ENCODE measurements at regions not wholly inside any gene's neighbourhood (a gene's known extent, or its start where the extent isn't known, plus 50 kb on each side); places are given as distances from the start of the nearest gene placed in this dataset.

- Histone ChIP-seq H4K20me1 (ENCODE audit: low read depth) (no peaks in the 10 kb centered on the region), H3K4me1 (no peaks in the 10 kb centered on the region), H3K4me3 (no peak overlapping the region), H2AFZ (replicated peaks) (no peak overlapping the region), H3K27ac (no peak overlapping the region), H3K9ac (no peak overlapping the region), H3K27me3 (no peaks in the 10 kb centered on the region), H3K79me2 (ENCODE audit: low read depth) (no peaks in the 10 kb centered on the region), H3K9me3 (ENCODE audit: low read depth) (no peaks in the 10 kb centered on the region), H3K4me2 (no peak overlapping the region), H3F3A (ENCODE audit: low read depth) (no peaks in the 10 kb centered on the region), H3K36me3 (no peaks in the 10 kb centered on the region)
- no peaks in the 10 kb centered on the region for H3K9me3 Mint-ChIP-seq
- H3K4me1 Mint-ChIP-seq, result peaks cover 17% of the 10 kb centered on the region
- no peak overlapping the region for H3K4me3 Mint-ChIP-seq
- H3K27me3 Mint-ChIP-seq (ENCODE audit: insufficient read depth, low read depth), result peaks cover 10% of the 10 kb centered on the region
- H3K27ac Mint-ChIP-seq, result no peak overlapping the region
- TF ChIP-seq CTCF (IDR thresholded peaks at IDR 0.05) (no peak), EZH2 (IDR thresholded peaks at IDR 0.05) (no peak), EZH2phosphoT487 (IDR thresholded peaks at IDR 0.05) (no peak)
- H3K36me3 Mint-ChIP-seq, result no peaks in the 10 kb centered on the region
- no peak for DNase-seq (ENCODE audit: low spot score)
Measured at GRCh38 chr22:44403166-44403565, 90.4 kb upstream of the SHISAL1 start.

GRCh38 chr22:44402196-44403111 lies 89.7 kb upstream of the SHISAL1 start:
- H3K4me2 ChIP-seq, result no peak overlapping the region
- no peak for DNase-seq (ENCODE audit: low spot score)
- no peaks in the 10 kb centered on the region for H3K36me3 Mint-ChIP-seq
- peaks cover 17% of the 10 kb centered on the region for H3K4me1 Mint-ChIP-seq
- H3K79me2 ChIP-seq (ENCODE audit: low read depth), result no peaks in the 10 kb centered on the region
- H3K4me3 ChIP-seq, result no peak overlapping the region
- no peaks in the 10 kb centered on the region for H4K20me1 ChIP-seq (ENCODE audit: low read depth)
- H3K4me1 ChIP-seq, result no peaks in the 10 kb centered on the region
- H3K9ac ChIP-seq, result no peak overlapping the region
- no peak overlapping the region for H3K4me3 Mint-ChIP-seq
- peaks cover 13% of the 10 kb centered on the region for H3K27me3 Mint-ChIP-seq (ENCODE audit: insufficient read depth, low read depth)
- no peaks in the 10 kb centered on the region for H3K9me3 Mint-ChIP-seq
- no peak overlapping the region for H3K27ac Mint-ChIP-seq
- no peaks in the 10 kb centered on the region for H3F3A ChIP-seq (ENCODE audit: low read depth)
- no peak overlapping the region for H2AFZ ChIP-seq (replicated peaks)
- no peaks in the 10 kb centered on the region for H3K36me3 ChIP-seq
- H3K9me3 ChIP-seq (ENCODE audit: low read depth), result no peaks in the 10 kb centered on the region
- no peaks in the 10 kb centered on the region for H3K27me3 ChIP-seq
- no peak overlapping the region for H3K27ac ChIP-seq
- TF ChIP-seq EZH2phosphoT487 (IDR thresholded peaks at IDR 0.05), result no peak
- TF ChIP-seq CTCF (IDR thresholded peaks at IDR 0.05), result no peak

GRCh38 chr22:44401783-44402110 lies 89.0 kb upstream of the SHISAL1 start:
- H3K9me3 ChIP-seq (ENCODE audit: low read depth), result no peaks in the 10 kb centered on the region
- no peak overlapping the region for H3K27ac ChIP-seq
- Mint-ChIP-seq H3K4me1 (peaks cover 14% of the 10 kb centered on the region), H3K36me3 (no peaks in the 10 kb centered on the region), H3K9me3 (no peaks in the 10 kb centered on the region), H3K4me3 (no peak overlapping the region), H3K27ac (no peak overlapping the region), H3K27me3 (ENCODE audit: insufficient read depth, low read depth) (peaks cover 9% of the 10 kb centered on the region)
- no peaks in the 10 kb centered on the region for H3K79me2 ChIP-seq (ENCODE audit: low read depth)
- no peaks in the 10 kb centered on the region for H3F3A ChIP-seq (ENCODE audit: low read depth)
- no peak for TF ChIP-seq EZH2phosphoT487 (IDR thresholded peaks at IDR 0.05)
- no peak for TF ChIP-seq EZH2 (IDR thresholded peaks at IDR 0.05)
- no peak for TF ChIP-seq CTCF (IDR thresholded peaks at IDR 0.05)
- H3K4me1 ChIP-seq, result no peaks in the 10 kb centered on the region
- no peak overlapping the region for H3K4me3 ChIP-seq
- H3K27me3 ChIP-seq, result no peaks in the 10 kb centered on the region
- H2AFZ ChIP-seq (replicated peaks), result no peak overlapping the region
- no peak for DNase-seq (ENCODE audit: low spot score)
- H3K4me2 ChIP-seq, result no peak overlapping the region
- no peak overlapping the region for H3K9ac ChIP-seq
- H3K36me3 ChIP-seq, result no peaks in the 10 kb centered on the region
- no peaks in the 10 kb centered on the region for H4K20me1 ChIP-seq (ENCODE audit: low read depth)

All from neural progenitor cell (in vitro differentiated cells).